Suprapubic skin (tissue), 4 donors: ENCODE measurements at regions not wholly inside any gene's neighbourhood (a gene's known extent, or its start where the extent isn't known, plus 50 kb on each side); places are given as distances from the start of the nearest gene placed in this dataset.

ENCODE experiments used
- CTCF ChIP-seq, 2 donors: fragments of 200-600 bp in 1 of 2; fragments of 450-650 bp in 1 of 2; sonication (generic) in 1 of 2; IDR thresholded peaks; one replicate each; pipeline ENCODE4 v1.5.1; 2016 to 2019; ENCODE audit warnings: antibody characterized with exemption in 2 of 2, mild to moderate bottlenecking in 1 of 2, moderate library complexity in 1 of 2
- EP300 ChIP-seq: sonication (generic); formaldehyde crosslinking; IDR thresholded peaks from one replicate; pipeline ENCODE4 v1.6.1; 2017; ENCODE audit warnings: antibody characterized with exemption
- POLR2A ChIP-seq, 2 donors: fragments of 450-650 bp; IDR thresholded peaks; one replicate each; pipeline ENCODE4 v1.6.1; 2017; ENCODE audit warnings: antibody characterized with exemption in 2 of 2, mild to moderate bottlenecking in 2 of 2, moderate library complexity in 2 of 2
- POLR2AphosphoS5 ChIP-seq, 3 donors: sonication (generic); formaldehyde crosslinking; IDR thresholded peaks; one replicate each; pipeline ENCODE4 v1.6.1; 2017; ENCODE audit warnings: antibody characterized with exemption in 3 of 3

DNA sequence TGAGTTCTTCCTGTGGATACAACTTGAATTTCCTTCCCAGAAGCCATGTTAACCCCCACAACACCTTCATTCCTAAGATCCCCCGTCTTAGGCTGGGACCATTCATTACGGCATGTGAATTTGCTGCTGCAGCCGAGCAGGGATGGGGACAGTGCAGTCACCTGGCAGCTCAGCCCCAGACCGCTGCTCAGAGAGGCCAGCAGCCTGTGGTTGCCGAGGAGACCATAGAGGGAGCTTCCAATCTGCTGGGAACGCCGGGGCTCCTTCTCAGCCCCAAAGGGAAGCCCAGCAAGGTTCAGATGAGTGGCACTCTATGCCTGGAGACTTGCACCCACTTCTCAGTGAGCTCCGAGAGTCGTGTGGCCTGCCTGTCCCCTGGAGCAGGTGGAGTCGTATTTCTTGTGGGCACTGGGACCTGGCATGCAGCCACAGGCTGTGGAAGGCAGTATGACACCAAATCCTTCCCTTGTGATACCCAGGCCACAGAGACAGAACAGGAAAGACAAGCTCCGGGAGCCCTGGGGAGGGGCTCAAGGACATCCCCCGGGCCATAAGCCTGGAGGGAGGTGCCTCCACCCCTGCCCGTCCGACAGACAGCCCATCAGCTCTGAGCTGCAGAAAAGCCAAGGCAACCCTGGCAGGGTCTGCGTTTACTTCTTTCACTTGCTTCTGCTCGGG lies 167.3 kb downstream of the FAM43A start:
- no peak for TF ChIP-seq EP300
- TF ChIP-seq CTCF (IDR thresholded peaks at IDR 0.05), result no peak
- TF ChIP-seq POLR2AphosphoS5 (IDR thresholded peaks at IDR 0.05), result no peak
- no peak for TF ChIP-seq POLR2A (IDR thresholded peaks at IDR 0.05)
